H1 (cell line): ENCODE measurements at regions not wholly inside any gene's neighbourhood (a gene's known extent, or its start where the extent isn't known, plus 50 kb on each side); places are given as distances from the start of the nearest gene placed in this dataset.

Source experiments
- CTCF ChIA-PET: fragments of 300-600 bp; sonication (Branson Sonifier 250); formaldehyde crosslinking; loops from one replicate; lab custom pipeline; 2021; ENCODE audit not compliant: partially characterized antibody; lab: Charles Lee
- POLR2A ChIA-PET: fragments of 300-600 bp; sonication (Branson Sonifier 250); formaldehyde crosslinking; loops from one replicate; lab custom pipeline; 2021; ENCODE audit warnings: inconsistent platforms; ENCODE audit not compliant: partially characterized antibody; lab: Charles Lee
- DNase-seq, 2 experiments: peaks; one replicate each; pipeline versions ENCODE4 v3.0.0 to v3.0.0-alpha.2; 2010 to 2022; ENCODE audit warnings: low spot score in 2 of 2, low read depth in 1 of 2, mixed read lengths in 1 of 2
- FAIRE-seq: peaks from 2 replicates; lab custom pipeline; 2011; peaks lifted over from hg19 to GRCh38; lab: Jason Lieb, UNC
- H2AFZ ChIP-seq: 2 replicates; pipeline ENCODE4 v1.8.1; 2012; ENCODE audit warnings: low read length, inconsistent platforms
- H2AK5ac ChIP-seq: 2 replicates; pipeline ENCODE4 v1.6.1; 2013; ENCODE audit warnings: low read depth, low read length
- H2BK120ac ChIP-seq: replicated peaks from 2 replicates; pipeline ENCODE3; 2013; ENCODE audit warnings: low read depth, low read length, inconsistent platforms
- H2BK12ac ChIP-seq: 2 replicates; pipeline ENCODE4 v1.6.1; 2013; ENCODE audit warnings: low read depth, low read length
- H2BK15ac ChIP-seq: 2 replicates; pipeline ENCODE4 v1.6.1; 2013; ENCODE audit warnings: low read length
- H2BK20ac ChIP-seq: 2 replicates; pipeline ENCODE4 v1.6.1; 2013; ENCODE audit warnings: low read length
- H2BK5ac ChIP-seq: 2 replicates; pipeline ENCODE4 v1.6.1; 2013; ENCODE audit warnings: low read depth, low read length
- H3K14ac ChIP-seq: 2 replicates; pipeline ENCODE4 v1.6.1; 2013; ENCODE audit warnings: inconsistent platforms; ENCODE audit not compliant: insufficient read length
- H3K18ac ChIP-seq: 2 replicates; pipeline ENCODE4 v1.6.1; 2013; ENCODE audit warnings: low read length; ENCODE audit errors: extremely low read depth
- H3K23ac ChIP-seq: 2 replicates; pipeline ENCODE4 v1.6.1; 2013; ENCODE audit warnings: inconsistent platforms; ENCODE audit not compliant: insufficient read length
- H3K23me2 ChIP-seq: 2 replicates; pipeline ENCODE4 v1.6.1; 2013; ENCODE audit warnings: low read depth, low read length
- H3K27ac ChIP-seq: 2 replicates; pipeline ENCODE4 v1.6.1; 2011; ENCODE audit warnings: low read depth, low read length, inconsistent platforms
- H3K27me3 ChIP-seq, 4 experiments: replicated peaks in 1 of 4; 1 replicate in 1 of 4; 2 replicates in 3 of 4; pipeline versions ENCODE4 v1.6.1 to v1.8.1; 2011 to 2013; ENCODE audit warnings: low read length in 3 of 4, mild to moderate bottlenecking in 3 of 4, inconsistent platforms in 2 of 4, mixed read lengths in 2 of 4, moderate library complexity in 1 of 4; ENCODE audit not compliant: control insufficient read depth in 3 of 4, insufficient read depth in 3 of 4; ENCODE audit errors: extremely low read depth in 1 of 4
- H3K36me3 ChIP-seq, 4 experiments: 2 replicates each; pipeline versions ENCODE4 v1.6.1 to v1.8.1; 2011 to 2013; ENCODE audit warnings: mild to moderate bottlenecking in 4 of 4, low read length in 3 of 4, moderate library complexity in 2 of 4, control low read depth in 1 of 4, inconsistent platforms in 1 of 4; ENCODE audit not compliant: insufficient read depth in 4 of 4, control insufficient read depth in 2 of 4
- H3K4ac ChIP-seq: replicated peaks from 2 replicates; pipeline ENCODE3; 2013; ENCODE audit warnings: low read length, low read depth, mixed read lengths, inconsistent platforms; ENCODE audit not compliant: insufficient read length
- H3K4me1 ChIP-seq, 4 experiments: replicated peaks in 1 of 4; 1 replicate in 1 of 4; 2 replicates in 3 of 4; pipeline versions ENCODE4 v1.6.1 to v1.8.1; 2011 to 2013; ENCODE audit warnings: low read length in 3 of 4, inconsistent platforms in 2 of 4, mixed read lengths in 1 of 4; ENCODE audit not compliant: insufficient read depth in 4 of 4, control insufficient read depth in 3 of 4
- H3K4me2 ChIP-seq, 2 experiments: 2 replicates each; pipeline versions ENCODE4 v1.6.1 to v1.8.1; 2011 to 2013; ENCODE audit warnings: low read depth in 2 of 2, low read length in 2 of 2, control low read depth in 1 of 2, inconsistent platforms in 1 of 2, mild to moderate bottlenecking in 1 of 2; ENCODE audit not compliant: insufficient read depth in 1 of 2
- H3K4me3 ChIP-seq, 4 experiments: fragments of 200-600, 300-600 bp in 1 of 4; sonication (generic), shearing (Covaris generic), sonication (Bioruptor Twin) in 1 of 4; 2 replicates each; pipeline versions ENCODE4 v1.5.1 to v1.8.1; 2011 to 2016; ENCODE audit warnings: low read length in 4 of 4, low read depth in 3 of 4, control low read depth in 2 of 4, inconsistent platforms in 2 of 4, mild to moderate bottlenecking in 2 of 4, mixed read lengths in 1 of 4, moderate library complexity in 1 of 4; ENCODE audit not compliant: insufficient read depth in 2 of 4; ENCODE audit errors: extremely low read depth in 1 of 4
- H3K56ac ChIP-seq: replicated peaks from 2 replicates; pipeline ENCODE3; 2013; ENCODE audit warnings: low read depth, mild to moderate bottlenecking, mixed read lengths, low read length, inconsistent platforms; ENCODE audit not compliant: insufficient read length
- H3K79me1 ChIP-seq: 2 replicates; pipeline ENCODE4 v1.6.1; 2013; ENCODE audit warnings: low read depth, low read length, control low read depth
- H3K79me2 ChIP-seq, 2 experiments: 2 replicates each; pipeline versions ENCODE4 v1.6.1 to v1.8.1; 2012 to 2013; ENCODE audit warnings: low read length in 2 of 2, mild to moderate bottlenecking in 2 of 2, inconsistent platforms in 1 of 2; ENCODE audit not compliant: insufficient read depth in 2 of 2, control insufficient read depth in 1 of 2
- H3K9ac ChIP-seq, 4 experiments: replicated peaks in 1 of 4; 1 replicate in 1 of 4; 2 replicates in 3 of 4; pipeline versions ENCODE4 v1.6.1 to v1.8.1; 2011 to 2013; ENCODE audit warnings: low read depth in 3 of 4, low read length in 3 of 4, control low read depth in 2 of 4, mild to moderate bottlenecking in 2 of 4, moderate library complexity in 2 of 4, inconsistent platforms in 1 of 4; ENCODE audit errors: extremely low read depth in 1 of 4
- H3K9me3 ChIP-seq, 2 experiments: 2 replicates each; pipeline versions ENCODE4 v1.6.1 to v1.8.1; 2012 to 2013; ENCODE audit warnings: mild to moderate bottlenecking in 2 of 2, moderate library complexity in 2 of 2, control low read depth in 1 of 2, inconsistent platforms in 1 of 2, low read depth in 1 of 2, low read length in 1 of 2, mixed read lengths in 1 of 2; ENCODE audit not compliant: insufficient read depth in 2 of 2
- H4K20me1 ChIP-seq, 2 experiments: replicated peaks in 1 of 2; 2 replicates each; pipeline versions ENCODE3 to v1.8.1; 2011 to 2013; ENCODE audit warnings: inconsistent platforms in 2 of 2, low read length in 2 of 2, mild to moderate bottlenecking in 1 of 2; ENCODE audit not compliant: insufficient read depth in 2 of 2, control insufficient read depth in 1 of 2
- H4K5ac ChIP-seq: 2 replicates; pipeline ENCODE4 v1.6.1; 2013; ENCODE audit warnings: low read length, low read depth, mixed read lengths, inconsistent platforms; ENCODE audit not compliant: insufficient read length
- H4K8ac ChIP-seq: 2 replicates; pipeline ENCODE4 v1.8.0; 2013; ENCODE audit warnings: mild to moderate bottlenecking, moderate library complexity, low read length, inconsistent platforms; ENCODE audit not compliant: insufficient read depth; ENCODE audit errors: extremely low read depth
- H4K91ac ChIP-seq: replicated peaks from 2 replicates; pipeline ENCODE3; 2013; ENCODE audit warnings: low read length, mixed read lengths, inconsistent platforms; ENCODE audit not compliant: insufficient read length
- EZH2 ChIP-seq: fragments of 200-600 bp; sonication (generic); IDR thresholded peaks from 2 replicates; pipeline ENCODE4 v1.7.1; 2012; ENCODE audit warnings: low read depth, mild to moderate bottlenecking, moderate library complexity, low read length, inconsistent platforms; ENCODE audit not compliant: severe bottlenecking
- GABPA ChIP-seq: IDR thresholded peaks from 2 replicates; pipeline ENCODE4 v1.6.1; 2011; ENCODE audit warnings: mild to moderate bottlenecking, low read length, moderate library complexity, borderline replicate concordance; ENCODE audit not compliant: insufficient read depth
- RAD21 ChIP-seq, 2 experiments: IDR thresholded peaks in 1 of 2; conservative IDR thresholded peaks in 1 of 2; 2 replicates each; pipeline ENCODE4 v1.6.1; 2011; ENCODE audit warnings: low read depth in 2 of 2, low read length in 2 of 2, improper control_type of control experiment in 1 of 2, inconsistent platforms in 1 of 2, mild to moderate bottlenecking in 1 of 2, moderate library complexity in 1 of 2
- SUZ12 ChIP-seq: fragments of 200-600 bp; sonication (generic); IDR thresholded peaks from 2 replicates; pipeline ENCODE4 v1.6.1; 2012; ENCODE audit warnings: mild to moderate bottlenecking, inconsistent platforms, low read length, moderate library complexity, mixed read lengths
- WGBS, 2 experiments: shearing (Covaris generic) in 1 of 2; methylation state at CpG; one replicate each; pipeline versions ENCODE4 v1.1.6 to v1.1.7; 2013 to 2015; ENCODE audit warnings: low lambda C conversion rate in 2 of 2, mixed read lengths in 2 of 2, inconsistent platforms in 1 of 2, low coverage in 1 of 2, missing lambda C conversion rate in 1 of 2; ENCODE audit not compliant: insufficient replicate concordance in 2 of 2, insufficient coverage in 1 of 2, insufficient read length in 1 of 2; ENCODE audit errors: extremely low coverage in 1 of 2, missing lambda C conversion rate in 1 of 2; 5-methylcytosine and 5-hydroxymethylcytosine counted together
- TF ChIP-seq, protein P1 (sequence below), 3 experiments: IDR thresholded peaks; 1 replicate in 2 of 3; 2 replicates in 1 of 3; pipeline versions ENCODE4 v1.5.1 to v1.6.1; 2011; ENCODE audit warnings: low read length in 3 of 3, mild to moderate bottlenecking in 3 of 3, inconsistent platforms in 2 of 3, low read depth in 1 of 3, moderate library complexity in 1 of 3; ENCODE audit not compliant: insufficient read depth in 1 of 3; ENCODE audit errors: control extremely low read depth in 1 of 3

DNA sequence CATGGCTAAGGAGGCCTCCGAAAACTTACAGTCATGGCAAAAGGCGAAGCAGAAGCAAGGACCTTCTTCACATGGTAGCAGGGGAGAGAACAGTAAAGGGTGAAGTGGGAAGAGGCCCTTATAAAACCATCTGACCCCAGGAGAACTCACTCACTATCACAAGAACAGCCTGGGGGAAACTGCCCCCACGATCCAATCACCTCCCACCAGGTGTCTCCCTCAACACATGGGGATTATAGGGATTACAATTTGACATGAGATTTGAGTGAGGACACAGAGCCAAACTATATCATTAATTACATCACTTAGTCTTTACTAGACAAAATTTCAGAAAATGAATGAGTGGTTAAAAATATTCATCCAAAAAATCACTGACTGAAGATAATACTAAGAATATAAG lies 453.6 kb downstream of the COL12A1 start:
- Histone ChIP-seq H3K79me1 (no peaks in the 10 kb centered on the region), H2BK15ac (no peak overlapping the region), H2BK5ac (no peak overlapping the region), H3K4me3 (no peak overlapping the region), H3K9me3 (no peaks in the 10 kb centered on the region), H2AK5ac (no peak overlapping the region), H2BK20ac (no peak overlapping the region), H3K9ac (no peak overlapping the region), H3K27me3 (no peaks in the 10 kb centered on the region), H3K36me3 (no peaks in the 10 kb centered on the region), H3K79me2 (no peaks in the 10 kb centered on the region), H2BK120ac (no peak overlapping the region), H3K4me1 (peaks cover 0 to 6% (median 3%) of the 10 kb centered on the region in 4 experiments; a peak in 3 of 7 replicates), H3K4me2 (no peak overlapping the region), H4K91ac (no peak overlapping the region), H3K23ac (no peak overlapping the region), H2BK12ac (no peak overlapping the region), H4K8ac (no peak overlapping the region), H4K20me1 (no peaks in the 10 kb centered on the region), H3K56ac (no peak overlapping the region), H3K27ac (no peak overlapping the region), H3K4ac (no peak overlapping the region), H3K18ac (no peak overlapping the region), H4K5ac (no peak overlapping the region), H3K14ac (no peak overlapping the region), H2AFZ (no peak overlapping the region), H3K23me2 (no peaks in the 10 kb centered on the region)
- DNase-seq, result no peak
- FAIRE-seq, result no peak
- 82% methylated on average over 3 of the region's 3 CpGs; no CpG with 5 or more reads in 1 of the 2 experiments for WGBS, 2 experiments
- TF ChIP-seq RAD21 (IDR thresholded peaks at IDR 0.05 in 1 of 2, conservative IDR thresholded peaks at IDR 0.05 in 1 of 2; ENCODE audit: low read depth in 2 of 2, low read length in 2 of 2) (peak; percentile 50 to 56), GABPA (no peak), SUZ12 (no peak), EZH2 (no peak)
- TF ChIP-seq, protein P1, sequence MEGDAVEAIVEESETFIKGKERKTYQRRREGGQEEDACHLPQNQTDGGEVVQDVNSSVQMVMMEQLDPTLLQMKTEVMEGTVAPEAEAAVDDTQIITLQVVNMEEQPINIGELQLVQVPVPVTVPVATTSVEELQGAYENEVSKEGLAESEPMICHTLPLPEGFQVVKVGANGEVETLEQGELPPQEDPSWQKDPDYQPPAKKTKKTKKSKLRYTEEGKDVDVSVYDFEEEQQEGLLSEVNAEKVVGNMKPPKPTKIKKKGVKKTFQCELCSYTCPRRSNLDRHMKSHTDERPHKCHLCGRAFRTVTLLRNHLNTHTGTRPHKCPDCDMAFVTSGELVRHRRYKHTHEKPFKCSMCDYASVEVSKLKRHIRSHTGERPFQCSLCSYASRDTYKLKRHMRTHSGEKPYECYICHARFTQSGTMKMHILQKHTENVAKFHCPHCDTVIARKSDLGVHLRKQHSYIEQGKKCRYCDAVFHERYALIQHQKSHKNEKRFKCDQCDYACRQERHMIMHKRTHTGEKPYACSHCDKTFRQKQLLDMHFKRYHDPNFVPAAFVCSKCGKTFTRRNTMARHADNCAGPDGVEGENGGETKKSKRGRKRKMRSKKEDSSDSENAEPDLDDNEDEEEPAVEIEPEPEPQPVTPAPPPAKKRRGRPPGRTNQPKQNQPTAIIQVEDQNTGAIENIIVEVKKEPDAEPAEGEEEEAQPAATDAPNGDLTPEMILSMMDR (IDR thresholded peaks at IDR 0.05; ENCODE audit: control extremely low read depth in 1 of 3, insufficient read depth in 1 of 3, low read depth in 1 of 3, low read length in 3 of 3), result peak in 1 of 3 experiments; percentile 8; a peak in 1 of 4 replicates
- CTCF ChIA-PET, result interaction anchor here (0.8 kb wide), 1 partner anchor 456 kb away, joined by 3 read pairs; no protein-coding TSS in a partner anchor
- POLR2A ChIA-PET, result no interaction called here
